NCI-H2029 treated with DMSO at 0.1 percent for 48 hours (cell line): ENCODE measurements at regions not wholly inside any gene's neighbourhood (a gene's known extent, or its start where the extent isn't known, plus 50 kb on each side); places are given as distances from the start of the nearest gene placed in this dataset.

ENCODE experiments used
- DNase-seq: peaks from one replicate; lab custom pipeline; 2025; lab: John Stamatoyannopoulos, UW

GRCh38 chr15:47620960-47621681, 96.2 kb upstream of the SEMA6D start:
- DNase-seq, result no peak

GRCh38 chr15:47622055-47622454, 95.2 kb upstream of the SEMA6D start:
- no peak for DNase-seq

DNA sequence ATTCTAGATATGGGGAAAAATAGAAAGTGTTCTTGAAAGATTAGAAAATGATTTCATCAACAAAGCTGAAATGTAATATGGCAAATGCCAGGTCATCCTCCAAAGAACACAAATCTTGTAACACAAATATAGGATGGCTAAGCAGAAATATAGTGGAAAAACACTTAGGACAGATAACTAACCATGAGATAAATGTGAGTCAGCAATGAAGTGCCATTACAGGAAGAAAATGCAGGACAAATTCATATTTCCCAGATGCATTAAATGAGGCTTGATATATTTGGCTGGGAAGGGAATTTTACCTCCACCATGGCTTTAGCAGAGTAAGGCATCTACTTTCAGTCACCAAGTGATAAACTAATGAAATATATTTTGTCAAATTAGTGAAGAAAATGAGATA, 92.8 kb upstream of the SEMA6D start:
- no peak for DNase-seq

DNA sequence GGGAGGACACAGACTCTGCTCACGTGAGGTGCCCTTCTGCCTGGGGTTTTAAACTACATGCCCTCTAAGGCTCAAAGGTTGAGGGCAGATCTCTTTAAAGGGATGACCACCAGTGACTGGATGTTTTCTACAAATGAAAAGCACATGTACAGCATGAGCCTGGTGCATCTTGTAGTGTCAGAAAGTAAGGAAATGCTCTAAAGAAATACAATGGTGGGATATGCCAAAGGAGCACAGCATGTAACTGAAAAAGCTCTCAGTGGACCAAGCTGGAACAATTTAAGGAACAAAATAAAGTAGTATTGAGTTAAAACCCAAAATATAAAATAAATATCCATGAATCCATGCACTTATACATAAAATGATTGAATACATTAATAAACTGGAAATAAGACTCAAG, 78.3 kb upstream of the SEMA6D start:
- no peak for DNase-seq

DNA sequence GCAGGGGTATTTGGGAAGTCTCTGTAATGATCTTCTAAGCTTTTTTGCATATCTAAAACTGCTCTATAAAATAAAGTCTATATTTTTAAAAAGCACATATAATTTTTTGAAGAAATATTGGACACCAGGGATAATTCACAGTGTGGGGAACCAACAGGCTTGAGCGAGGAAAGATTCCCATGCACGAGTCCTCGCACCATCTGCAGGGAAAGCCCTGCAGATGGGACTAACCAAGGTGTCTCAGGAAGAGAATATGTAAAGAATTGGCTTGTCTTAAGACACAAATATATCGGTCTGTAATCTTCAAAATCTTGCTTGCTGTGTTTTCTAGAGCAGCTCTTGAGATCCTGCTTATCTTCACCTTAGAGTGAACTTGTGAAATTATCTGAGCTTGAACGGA, 77.2 kb upstream of the SEMA6D start:
- DNase-seq, result no peak

GRCh38 chr15:47640901-47641300, 76.4 kb upstream of the SEMA6D start:
- no peak for DNase-seq

DNA sequence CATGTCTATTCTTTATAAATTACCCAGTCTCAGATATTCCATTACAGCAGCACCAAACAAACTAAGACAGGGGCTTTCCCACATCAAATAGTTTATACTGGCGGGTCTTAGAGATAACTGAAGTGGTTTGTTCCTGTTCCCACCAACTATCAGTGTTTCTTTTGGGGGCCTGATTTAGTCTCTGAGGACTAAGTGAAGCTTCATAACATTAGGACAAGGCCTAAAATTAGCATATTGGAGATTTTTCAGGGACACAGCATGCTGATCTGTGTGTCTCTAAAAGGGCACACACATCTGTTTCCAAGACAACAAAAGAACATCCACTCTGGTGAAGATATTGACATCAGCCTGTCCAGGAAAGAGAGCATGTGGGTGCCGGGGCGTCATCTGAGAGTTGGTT, 72.6 kb upstream of the SEMA6D start:
- no peak for DNase-seq

DNA sequence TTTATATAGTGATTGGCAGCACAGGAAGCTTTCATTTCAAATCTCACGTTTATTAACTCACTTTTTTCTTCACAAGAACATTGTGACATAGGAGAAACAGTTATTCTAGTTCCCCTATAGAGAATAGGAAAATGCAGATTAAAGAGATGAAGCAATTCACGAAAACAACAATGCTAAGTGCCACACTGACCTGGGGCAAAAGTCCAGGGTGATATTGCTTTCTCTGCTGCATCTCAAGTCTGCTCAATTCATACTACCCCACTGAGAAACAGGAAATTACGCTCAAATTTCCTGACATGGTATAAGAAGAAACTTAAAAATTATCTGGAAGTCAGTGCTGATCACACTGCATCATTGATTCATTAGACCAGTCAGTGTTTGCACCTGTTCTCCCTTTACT, 66.7 kb upstream of the SEMA6D start:
- DNase-seq, result no peak

- DNase-seq, result no peak
Measured at GRCh38 chr15:47652328-47652727, 65.0 kb upstream of the SEMA6D start.

GRCh38 chr15:47652844-47653243, 64.5 kb upstream of the SEMA6D start:
- DNase-seq, result no peak

GRCh38 chr15:47661661-47662180, 55.6 kb upstream of the SEMA6D start:
- DNase-seq, result no peak

- DNase-seq, result no peak
Measured at GRCh38 chr15:47663101-47663500, 54.2 kb upstream of the SEMA6D start.
